GM12891 (cell line): ENCODE measurements at regions not wholly inside any gene's neighbourhood (a gene's known extent, or its start where the extent isn't known, plus 50 kb on each side); places are given as distances from the start of the nearest gene placed in this dataset.

Experiments
- POLR2A ChIP-seq: IDR thresholded peaks from 2 replicates; pipeline ENCODE4 v1.6.1; 2011; ENCODE audit warnings: low read depth, low read length, control low read depth
- POLR2AphosphoS5 ChIP-seq: IDR thresholded peaks from 2 replicates; pipeline ENCODE4 v1.6.1; 2011; ENCODE audit warnings: low read depth, low read length, control low read depth

- TF ChIP-seq POLR2A (no peak), POLR2AphosphoS5 (no peak)
These were observed 638.4 kb downstream of the FLRT2 start for GRCh38 chr14:86168371-86168770.
